Myocyte (in vitro differentiated cells): ENCODE measurements at regions not wholly inside any gene's neighbourhood (a gene's known extent, or its start where the extent isn't known, plus 50 kb on each side); places are given as distances from the start of the nearest gene placed in this dataset.
"Not testable (repeated sequence)": the region's sequence is repeated elsewhere in the genome, so short reads cannot be mapped to it uniquely, and the experiment has no call there.

Source experiments
- DNase-seq: peaks from one replicate; pipeline ENCODE4 v3.0.0-alpha.2; 2012; ENCODE audit warnings: low read depth

DNA sequence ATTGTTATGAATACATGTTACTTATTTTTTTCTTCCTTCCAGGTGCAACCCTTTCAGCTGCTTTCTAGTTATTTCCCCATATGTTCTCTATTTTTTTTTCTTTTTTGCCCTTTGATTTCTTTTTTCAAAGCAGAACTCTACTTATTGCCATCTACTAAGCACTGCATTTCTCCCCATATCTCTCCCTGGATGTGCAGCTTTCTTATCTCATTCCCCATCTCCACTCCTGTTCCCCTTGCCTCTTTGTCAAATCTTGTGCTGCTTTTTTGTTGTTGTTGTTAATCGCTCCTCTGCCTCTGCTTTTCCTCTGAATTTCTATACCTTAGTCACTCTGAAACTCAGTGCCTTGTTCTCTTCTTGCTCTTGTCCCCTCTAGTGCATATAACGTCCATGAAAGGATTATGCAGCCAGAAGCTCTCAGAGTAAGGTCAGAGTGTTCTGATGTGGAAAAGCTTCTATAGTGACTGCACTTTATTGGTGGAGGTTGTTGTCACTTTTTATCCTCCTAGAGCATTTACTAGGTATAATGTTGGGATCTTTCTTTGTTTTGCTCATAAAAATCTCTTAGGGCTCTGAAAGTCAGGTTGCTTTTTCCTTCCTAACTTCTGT is 51.1 kb upstream of the JADE1 start:
- DNase-seq, result no peak

- peak; percentile 96 for DNase-seq
Measured at GRCh38 chr4:128757712-128758111, 51.8 kb upstream of the JADE1 start.

GRCh38 chr4:128751354-128751753 is 58.1 kb upstream of the JADE1 start:
- no peak for DNase-seq

GRCh38 chr4:128741748-128742147 is 67.8 kb upstream of the JADE1 start:
- DNase-seq, result not testable (repeated sequence)

DNA sequence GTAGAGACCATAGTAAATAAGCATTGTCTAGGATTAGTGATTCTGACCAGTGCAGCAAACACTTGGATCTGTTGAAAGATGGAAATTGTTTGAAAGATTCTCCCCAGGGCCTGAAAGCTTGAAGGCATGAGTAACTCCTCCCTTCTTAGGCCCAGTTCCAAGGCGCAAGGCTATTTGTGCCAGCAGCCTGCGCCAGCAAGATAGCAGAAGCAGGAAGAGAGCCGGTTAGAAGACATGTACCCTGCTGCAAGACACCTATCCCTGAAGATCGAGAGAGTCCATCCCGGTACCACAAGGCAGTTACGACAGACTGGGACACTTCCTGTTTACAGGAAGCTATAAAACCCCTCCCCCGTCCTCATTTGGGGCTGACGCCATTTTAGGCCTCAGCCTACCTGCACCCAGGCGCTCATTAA is 72.4 kb upstream of the JADE1 start:
- DNase-seq, result no peak

GRCh38 chr4:128735714-128736113 is 73.8 kb upstream of the JADE1 start:
- DNase-seq, result no peak

DNA sequence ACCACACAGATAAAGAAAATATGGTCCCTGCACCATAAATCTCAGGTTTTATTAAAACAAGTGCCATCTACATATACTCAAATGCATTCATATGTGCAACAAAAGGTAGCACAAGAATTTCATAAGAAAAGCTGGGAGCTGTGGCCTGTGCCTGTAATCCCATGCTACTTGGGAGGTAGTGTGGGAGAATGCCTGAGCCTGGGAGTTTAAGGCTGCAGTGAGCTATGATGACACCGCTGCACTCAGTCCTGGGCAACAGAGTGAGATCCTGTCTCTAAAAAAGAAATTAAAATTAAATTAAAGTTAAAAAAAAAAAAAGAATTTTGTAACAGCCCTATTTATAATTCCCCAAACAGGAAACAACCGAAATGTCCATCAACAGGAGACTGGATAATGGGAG is 81.3 kb upstream of the JADE1 start:
- no peak for DNase-seq

GRCh38 chr4:128727658-128728057 is 81.8 kb upstream of the JADE1 start:
- DNase-seq, result no peak

GRCh38 chr4:128725405-128726055 is 84.0 kb upstream of the JADE1 start:
- no peak for DNase-seq

GRCh38 chr4:128722911-128723310 is 86.6 kb upstream of the JADE1 start:
- no peak for DNase-seq

- DNase-seq, result peak; percentile 11
Measured at GRCh38 chr4:128721896-128722295, 87.6 kb upstream of the JADE1 start.

DNA sequence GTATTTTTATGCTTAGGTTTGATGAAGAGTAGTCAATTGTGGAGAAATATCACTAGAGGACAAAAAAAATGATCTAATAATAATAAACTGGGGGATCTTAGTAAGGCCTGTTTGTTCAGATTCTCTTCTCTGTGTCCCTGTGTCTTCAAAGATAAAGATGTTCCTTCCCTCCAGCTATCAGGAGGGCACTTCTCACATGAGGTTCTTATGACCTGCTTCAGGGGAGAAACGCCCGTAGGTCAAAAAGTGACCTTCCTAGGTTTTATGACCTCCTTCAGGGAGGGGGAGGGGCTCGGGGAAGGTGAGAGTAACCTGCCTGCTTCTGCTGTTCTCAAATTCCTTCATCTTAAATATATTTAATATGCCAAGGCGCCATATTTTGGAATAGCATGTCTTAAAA is 89.2 kb upstream of the JADE1 start:
- no peak for DNase-seq

DNA sequence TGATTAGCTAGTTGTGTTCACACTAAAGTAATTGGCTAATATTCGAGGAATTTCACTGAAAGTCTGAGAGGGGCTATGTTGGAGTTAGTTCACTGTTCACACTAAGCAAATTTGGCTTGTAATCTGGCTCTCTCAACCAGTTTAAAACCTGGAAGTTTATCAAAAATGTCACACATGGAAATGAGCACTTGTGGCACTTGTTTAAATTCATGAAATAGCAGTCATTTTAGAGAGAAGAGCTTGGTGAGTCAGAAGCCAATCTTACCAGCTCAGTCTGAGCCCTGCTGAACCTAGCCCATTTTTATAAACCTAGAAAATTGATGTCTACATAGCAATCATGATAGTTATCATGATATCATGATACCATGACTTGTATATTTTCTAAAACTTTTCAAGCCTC is 90.7 kb upstream of the JADE1 start:
- peak; percentile 60 for DNase-seq

DNA sequence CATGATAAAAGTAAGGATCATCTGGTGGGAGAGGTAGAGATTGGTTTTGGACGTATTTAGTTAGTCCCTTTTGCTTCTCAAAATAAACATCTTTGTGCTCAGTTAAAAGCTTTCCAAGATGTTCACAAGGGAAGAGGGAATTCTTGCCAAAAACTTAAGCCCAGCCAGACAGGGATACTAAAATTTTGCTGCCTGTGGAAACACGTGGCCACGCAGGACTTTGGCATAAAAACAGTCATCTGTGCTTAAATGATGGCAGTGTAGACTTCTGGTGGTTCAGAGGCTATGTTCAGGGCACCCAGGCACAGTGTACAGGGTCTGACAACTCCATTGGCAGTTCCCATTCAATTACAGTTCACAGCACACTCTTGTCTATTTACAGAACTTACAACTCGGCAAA is 93.2 kb upstream of the JADE1 start:
- peak; percentile 12 for DNase-seq

GRCh38 chr4:128715616-128716015 is 93.9 kb upstream of the JADE1 start:
- peak; percentile 31 for DNase-seq

- no peak for DNase-seq
Measured at GRCh38 chr4:128711361-128711760, 98.1 kb upstream of the JADE1 start.

- no peak for DNase-seq
Measured at GRCh38 chr4:128709268-128709667, 100.2 kb upstream of the JADE1 start.

DNA sequence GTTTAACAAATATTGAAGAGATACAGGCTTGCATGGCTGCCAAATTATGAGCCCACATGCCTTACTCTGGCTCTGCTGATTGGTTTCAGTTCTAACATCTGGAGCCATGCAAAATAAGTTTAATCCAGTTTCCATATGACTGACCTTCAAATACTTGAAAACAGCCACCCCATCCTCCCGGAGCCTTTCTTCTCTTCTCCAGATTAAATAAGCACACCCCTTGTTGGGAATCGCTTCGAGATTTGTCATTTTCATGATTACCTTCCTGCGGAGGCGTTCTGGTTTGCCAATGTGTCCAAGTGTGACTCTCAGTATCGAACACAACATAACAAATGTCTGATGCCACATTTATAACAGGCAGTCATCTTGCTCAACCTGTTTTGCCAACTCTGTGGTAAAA is 101.6 kb upstream of the JADE1 start:
- DNase-seq, result no peak

- DNase-seq, result no peak
Measured at GRCh38 chr4:128703948-128704347, 105.6 kb upstream of the JADE1 start.

DNA sequence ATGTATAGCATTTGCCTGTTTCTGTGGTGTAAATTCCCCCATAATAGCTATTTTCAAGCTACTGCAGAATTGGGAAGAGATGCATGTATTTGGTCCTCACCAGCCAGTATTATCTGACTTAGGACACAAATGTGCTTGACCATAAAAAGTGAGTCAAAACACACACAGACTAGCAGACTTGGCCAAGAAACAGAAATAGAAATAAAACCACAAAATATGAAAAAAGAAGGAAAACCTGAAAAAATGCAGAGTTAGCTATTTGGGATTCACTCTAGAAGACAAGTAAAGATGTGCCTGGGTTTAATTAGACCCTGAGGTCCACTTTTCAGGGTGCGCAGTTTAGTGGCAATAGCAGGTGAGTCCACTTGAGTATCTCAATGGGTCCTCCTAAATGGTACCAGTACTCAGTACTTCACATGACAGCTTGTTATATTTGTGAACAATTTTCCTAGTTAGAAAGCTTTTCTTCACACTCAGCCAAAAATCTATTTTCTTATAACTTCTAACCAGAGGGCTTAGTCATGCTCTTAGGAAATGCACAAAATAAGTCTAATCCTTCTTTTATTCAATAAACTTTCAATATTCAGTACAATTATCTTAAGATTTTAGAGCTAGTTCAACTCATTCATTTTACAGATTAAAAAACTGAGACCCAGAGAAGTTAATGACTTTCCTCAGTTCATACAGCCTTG is 108.7 kb upstream of the JADE1 start:
- peak; percentile 11 for DNase-seq

GRCh38 chr4:128698386-128698785 is 111.1 kb upstream of the JADE1 start:
- no peak for DNase-seq

- DNase-seq, result no peak
Measured at GRCh38 chr4:128697323-128697722, 112.2 kb upstream of the JADE1 start.

DNA sequence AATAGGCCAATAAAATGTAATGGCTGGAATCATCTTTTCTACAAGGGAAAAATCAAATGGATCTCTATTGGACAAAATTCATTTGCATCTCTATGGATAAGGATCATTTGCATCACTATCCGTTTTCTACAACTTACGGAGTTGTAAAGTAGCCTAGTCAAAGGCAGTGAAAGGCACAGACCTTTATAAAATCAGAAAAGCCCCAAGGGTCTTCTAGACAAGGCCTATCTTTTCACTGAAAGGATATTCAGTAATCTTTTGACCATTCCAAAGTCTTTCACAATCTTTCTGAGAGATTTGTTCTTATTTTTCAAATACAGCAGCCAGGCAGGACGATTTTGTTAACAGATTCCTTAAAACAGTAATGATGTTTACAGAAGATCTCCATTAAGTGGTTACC is 119.5 kb upstream of the JADE1 start:
- no peak for DNase-seq
